ENCODE measurements at regions not wholly inside any gene's neighbourhood (a gene's known extent, or its start where the extent isn't known, plus 50 kb on each side); places are given as distances from the start of the nearest gene placed in this dataset.

- TF ChIP-seq ZNF114 (CRISPR knock-in tag; IDR thresholded peaks at IDR 0.05) (no peak), JUNB (IDR thresholded peaks at IDR 0.05; ENCODE audit: unreplicated experiment) (no peak), POLR2AphosphoS5 (IDR thresholded peaks at IDR 0.05; ENCODE audit: low read depth) (no peak), EZH2 (IDR thresholded peaks at IDR 0.05; ENCODE audit: low read depth, unreplicated experiment) (no peak), CTCF (conservative IDR thresholded peaks at IDR 0.05; ENCODE audit: low read depth in 2 of 2) (no peak), REST (IDR thresholded peaks at IDR 0.05; ENCODE audit: unreplicated experiment) (no peak)
Observed at GRCh38 chr11:127114035-127114434, 113.5 kb upstream of the KIRREL3 start.

All from GM23338 (cell line).